ENCODE measurements at regions not wholly inside any gene's neighbourhood (a gene's known extent, or its start where the extent isn't known, plus 50 kb on each side); places are given as distances from the start of the nearest gene placed in this dataset.

DNA sequence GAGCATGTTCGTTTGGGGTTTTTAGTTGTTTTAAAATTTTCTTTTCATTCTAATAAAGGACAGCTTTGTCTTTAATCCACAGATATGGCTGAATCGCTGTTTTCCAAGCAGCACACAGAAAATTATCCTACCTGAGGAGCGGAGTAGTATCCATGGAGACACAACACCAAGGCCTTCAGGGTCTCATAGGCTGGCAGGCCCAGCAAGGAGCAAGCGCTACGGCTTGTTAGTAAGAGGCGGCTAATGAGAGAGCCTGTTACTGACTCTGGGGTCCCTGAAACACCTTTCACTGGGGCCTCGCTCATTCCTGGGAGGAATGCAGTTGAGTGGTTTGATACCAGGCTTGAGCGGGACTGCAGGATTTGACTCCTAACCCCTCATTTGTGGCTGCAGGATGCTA is 303.8 kb upstream of the CDH4 start:
- H3K4me2 ChIP-seq (ENCODE audit: low read depth, low read length, poor library complexity, severe bottlenecking): no peak overlapping the region
- no peak overlapping the region for H2AFZ ChIP-seq (ENCODE audit: low read depth, low read length, severe bottlenecking)
- no peak for TF ChIP-seq CTCF (IDR thresholded peaks at IDR 0.05; ENCODE audit: insufficient read depth, low read length, poor library complexity, severe bottlenecking)
- TF ChIP-seq EZH2phosphoT487 (conservative IDR thresholded peaks at IDR 0.05; ENCODE audit: low read length): no peak
- no peaks in the 10 kb centered on the region for H3K79me2 ChIP-seq (ENCODE audit: insufficient read depth, low read length)
- H3K36me3 ChIP-seq (ENCODE audit: low read length): no peaks in the 10 kb centered on the region
- no peak overlapping the region for H3K4me3 ChIP-seq (ENCODE audit: insufficient read depth, low read length, poor library complexity, severe bottlenecking)
- no peak overlapping the region for H3K9ac ChIP-seq (ENCODE audit: low read length)
- no peaks in the 10 kb centered on the region for H3K9me3 ChIP-seq (ENCODE audit: insufficient read depth, low read length)
- H3K27ac ChIP-seq (ENCODE audit: low read depth, low read length): no peak overlapping the region
- no peaks in the 10 kb centered on the region for H3F3A ChIP-seq (ENCODE audit: insufficient read depth)
- H3K9me2 ChIP-seq (replicated peaks; ENCODE audit: insufficient read depth, low read length): no peaks in the 10 kb centered on the region
- H4K20me1 ChIP-seq (ENCODE audit: low read depth, low read length): no peaks in the 10 kb centered on the region
- H3K27me3 ChIP-seq (ENCODE audit: low read length): no peaks in the 10 kb centered on the region

DNA sequence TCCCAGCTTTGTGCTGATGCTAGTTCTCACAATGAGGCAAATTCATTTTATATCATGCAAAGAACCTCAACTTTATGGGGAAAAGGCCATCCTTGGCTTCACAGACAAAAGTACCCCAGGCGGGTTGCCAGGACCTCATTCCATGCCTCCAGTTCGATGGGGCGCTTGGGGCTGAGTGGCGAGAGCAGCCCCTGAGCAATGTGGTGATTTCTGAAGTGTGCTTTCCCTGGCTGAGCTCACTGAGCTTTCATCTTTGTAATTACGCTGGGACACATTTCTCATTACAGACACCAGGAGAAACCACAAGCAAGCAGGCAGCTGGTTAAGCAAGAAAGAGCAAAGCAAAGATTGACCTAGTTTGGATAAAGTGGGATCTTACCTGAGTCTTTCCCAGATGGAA is 301.5 kb upstream of the CDH4 start:
- no peak overlapping the region for H3K27ac ChIP-seq (ENCODE audit: low read depth, low read length)
- H3K4me3 ChIP-seq (ENCODE audit: insufficient read depth, low read length, poor library complexity, severe bottlenecking): no peak overlapping the region
- TF ChIP-seq CTCF (IDR thresholded peaks at IDR 0.05; ENCODE audit: insufficient read depth, low read length, poor library complexity, severe bottlenecking): no peak
- no peak for TF ChIP-seq EZH2phosphoT487 (conservative IDR thresholded peaks at IDR 0.05; ENCODE audit: low read length)
- H3K9me2 ChIP-seq (replicated peaks; ENCODE audit: insufficient read depth, low read length): no peaks in the 10 kb centered on the region
- H3F3A ChIP-seq (ENCODE audit: insufficient read depth): no peaks in the 10 kb centered on the region
- no peak overlapping the region for H3K4me2 ChIP-seq (ENCODE audit: low read depth, low read length, poor library complexity, severe bottlenecking)
- no peaks in the 10 kb centered on the region for H3K36me3 ChIP-seq (ENCODE audit: low read length)
- H3K9me3 ChIP-seq (ENCODE audit: insufficient read depth, low read length): no peaks in the 10 kb centered on the region
- no peak overlapping the region for H3K9ac ChIP-seq (ENCODE audit: low read length)
- no peaks in the 10 kb centered on the region for H3K27me3 ChIP-seq (ENCODE audit: low read length)
- no peak overlapping the region for H2AFZ ChIP-seq (ENCODE audit: low read depth, low read length, severe bottlenecking)
- H3K79me2 ChIP-seq (ENCODE audit: insufficient read depth, low read length): no peaks in the 10 kb centered on the region
- no peaks in the 10 kb centered on the region for H4K20me1 ChIP-seq (ENCODE audit: low read depth, low read length)

DNA sequence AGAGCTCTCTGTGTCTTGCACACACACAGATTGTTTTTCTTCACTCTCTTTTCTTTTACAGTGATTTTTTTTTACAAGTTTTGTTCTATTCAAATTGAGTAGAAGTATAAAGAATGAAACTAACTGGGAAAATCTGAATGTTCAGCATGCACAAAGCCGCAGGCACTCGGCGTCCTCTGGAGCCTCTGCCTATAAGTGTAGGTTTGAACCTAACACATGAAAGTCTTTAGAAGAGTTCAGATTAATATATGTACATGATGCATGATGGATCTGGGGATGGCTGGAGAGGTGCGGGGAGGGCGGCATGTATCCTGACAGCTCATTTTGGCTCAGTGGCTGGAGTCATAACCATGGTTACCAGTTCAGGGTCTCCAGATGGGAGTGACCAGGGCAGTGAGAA is 301.1 kb upstream of the CDH4 start:
- TF ChIP-seq CTCF (IDR thresholded peaks at IDR 0.05; ENCODE audit: insufficient read depth, low read length, poor library complexity, severe bottlenecking) (no peak), EZH2phosphoT487 (conservative IDR thresholded peaks at IDR 0.05; ENCODE audit: low read length) (no peak)
- Histone ChIP-seq H3K4me2 (ENCODE audit: low read depth, low read length, poor library complexity, severe bottlenecking) (no peak overlapping the region), H3K27me3 (ENCODE audit: low read length) (no peaks in the 10 kb centered on the region)

DNA sequence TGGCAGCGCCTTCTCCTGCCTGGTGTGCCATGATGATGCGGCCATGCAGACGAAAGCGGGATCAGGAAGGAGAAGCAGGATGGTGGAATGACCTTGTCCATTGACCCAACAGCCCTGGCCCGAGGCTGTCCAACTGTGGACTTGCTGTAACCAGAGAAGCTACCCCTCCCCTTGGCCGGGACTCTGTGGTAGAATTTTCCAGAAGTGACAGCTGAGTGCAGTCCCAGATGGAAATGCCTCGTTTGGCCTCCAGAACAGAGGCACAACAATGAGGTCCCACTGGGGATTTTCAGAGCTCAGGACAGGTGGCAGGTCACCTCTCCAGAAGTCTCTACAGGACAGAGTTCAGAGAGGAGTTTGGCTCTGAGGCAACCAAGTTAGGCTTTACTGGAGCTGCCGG is 299.2 kb upstream of the CDH4 start:
- no peak overlapping the region for H3K4me3 ChIP-seq (ENCODE audit: insufficient read depth, low read length, poor library complexity, severe bottlenecking)
- H3K9ac ChIP-seq (ENCODE audit: low read length): no peak overlapping the region
- no peak overlapping the region for H2AFZ ChIP-seq (ENCODE audit: low read depth, low read length, severe bottlenecking)
- H3K9me3 ChIP-seq (ENCODE audit: insufficient read depth, low read length): no peaks in the 10 kb centered on the region
- H3K36me3 ChIP-seq (ENCODE audit: low read length): no peaks in the 10 kb centered on the region
- no peaks in the 10 kb centered on the region for H4K20me1 ChIP-seq (ENCODE audit: low read depth, low read length)
- H3K27ac ChIP-seq (ENCODE audit: low read depth, low read length): no peak overlapping the region
- H3K9me2 ChIP-seq (replicated peaks; ENCODE audit: insufficient read depth, low read length): no peaks in the 10 kb centered on the region
- no peaks in the 10 kb centered on the region for H3K27me3 ChIP-seq (ENCODE audit: low read length)
- H3K4me2 ChIP-seq (ENCODE audit: low read depth, low read length, poor library complexity, severe bottlenecking): no peak overlapping the region
- TF ChIP-seq EZH2phosphoT487 (conservative IDR thresholded peaks at IDR 0.05; ENCODE audit: low read length) (no peak), CTCF (IDR thresholded peaks at IDR 0.05; ENCODE audit: insufficient read depth, low read length, poor library complexity, severe bottlenecking) (no peak)
- no peaks in the 10 kb centered on the region for H3F3A ChIP-seq (ENCODE audit: insufficient read depth)
- H3K79me2 ChIP-seq (ENCODE audit: insufficient read depth, low read length): no peaks in the 10 kb centered on the region

More for the DNA sequence above, 301.1 kb upstream of the CDH4 start:
- Histone ChIP-seq H2AFZ (ENCODE audit: low read depth, low read length, severe bottlenecking) (no peak overlapping the region), H3K9me2 (replicated peaks; ENCODE audit: insufficient read depth, low read length) (no peaks in the 10 kb centered on the region), H3K27ac (ENCODE audit: low read depth, low read length) (no peak overlapping the region), H3K9me3 (ENCODE audit: insufficient read depth, low read length) (no peaks in the 10 kb centered on the region), H3K36me3 (ENCODE audit: low read length) (no peaks in the 10 kb centered on the region), H3K79me2 (ENCODE audit: insufficient read depth, low read length) (no peaks in the 10 kb centered on the region), H3K4me3 (ENCODE audit: insufficient read depth, low read length, poor library complexity, severe bottlenecking) (no peak overlapping the region), H4K20me1 (ENCODE audit: low read depth, low read length) (no peaks in the 10 kb centered on the region), H3F3A (ENCODE audit: insufficient read depth) (no peaks in the 10 kb centered on the region), H3K9ac (ENCODE audit: low read length) (no peak overlapping the region)
